ENCODE measurements at regions not wholly inside any gene's neighbourhood (a gene's known extent, or its start where the extent isn't known, plus 50 kb on each side); places are given as distances from the start of the nearest gene placed in this dataset.

GRCh38 chr6:95357380-95358020 lies 219.8 kb upstream of the MANEA start:
- DNase-seq (ENCODE audit: low read depth in 1 of 2, low spot score in 1 of 2), result no peak
- H3K4me3 ChIP-seq (replicated peaks; ENCODE audit: insufficient read depth, low read length), result no peak overlapping the region
- no peak for TF ChIP-seq REST (IDR thresholded peaks at IDR 0.05; ENCODE audit: insufficient replicate concordance, low read depth)
- TF ChIP-seq, protein P1, sequence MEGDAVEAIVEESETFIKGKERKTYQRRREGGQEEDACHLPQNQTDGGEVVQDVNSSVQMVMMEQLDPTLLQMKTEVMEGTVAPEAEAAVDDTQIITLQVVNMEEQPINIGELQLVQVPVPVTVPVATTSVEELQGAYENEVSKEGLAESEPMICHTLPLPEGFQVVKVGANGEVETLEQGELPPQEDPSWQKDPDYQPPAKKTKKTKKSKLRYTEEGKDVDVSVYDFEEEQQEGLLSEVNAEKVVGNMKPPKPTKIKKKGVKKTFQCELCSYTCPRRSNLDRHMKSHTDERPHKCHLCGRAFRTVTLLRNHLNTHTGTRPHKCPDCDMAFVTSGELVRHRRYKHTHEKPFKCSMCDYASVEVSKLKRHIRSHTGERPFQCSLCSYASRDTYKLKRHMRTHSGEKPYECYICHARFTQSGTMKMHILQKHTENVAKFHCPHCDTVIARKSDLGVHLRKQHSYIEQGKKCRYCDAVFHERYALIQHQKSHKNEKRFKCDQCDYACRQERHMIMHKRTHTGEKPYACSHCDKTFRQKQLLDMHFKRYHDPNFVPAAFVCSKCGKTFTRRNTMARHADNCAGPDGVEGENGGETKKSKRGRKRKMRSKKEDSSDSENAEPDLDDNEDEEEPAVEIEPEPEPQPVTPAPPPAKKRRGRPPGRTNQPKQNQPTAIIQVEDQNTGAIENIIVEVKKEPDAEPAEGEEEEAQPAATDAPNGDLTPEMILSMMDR (IDR thresholded peaks at IDR 0.05; ENCODE audit: insufficient read depth, low read length), result no peak
- no peak for TF ChIP-seq GABPA (IDR thresholded peaks at IDR 0.05; ENCODE audit: low read depth)
- no peak for TF ChIP-seq SPI1 (IDR thresholded peaks at IDR 0.05; ENCODE audit: borderline replicate concordance, low read depth)
- no peak for TF ChIP-seq POLR2AphosphoS5 (IDR thresholded peaks at IDR 0.05; ENCODE audit: low read depth)
- no peak overlapping the region for H3K27ac ChIP-seq (replicated peaks)
- no peaks in the 10 kb centered on the region for H3K27me3 ChIP-seq (ENCODE audit: insufficient read depth, poor library complexity, severe bottlenecking)

DNA sequence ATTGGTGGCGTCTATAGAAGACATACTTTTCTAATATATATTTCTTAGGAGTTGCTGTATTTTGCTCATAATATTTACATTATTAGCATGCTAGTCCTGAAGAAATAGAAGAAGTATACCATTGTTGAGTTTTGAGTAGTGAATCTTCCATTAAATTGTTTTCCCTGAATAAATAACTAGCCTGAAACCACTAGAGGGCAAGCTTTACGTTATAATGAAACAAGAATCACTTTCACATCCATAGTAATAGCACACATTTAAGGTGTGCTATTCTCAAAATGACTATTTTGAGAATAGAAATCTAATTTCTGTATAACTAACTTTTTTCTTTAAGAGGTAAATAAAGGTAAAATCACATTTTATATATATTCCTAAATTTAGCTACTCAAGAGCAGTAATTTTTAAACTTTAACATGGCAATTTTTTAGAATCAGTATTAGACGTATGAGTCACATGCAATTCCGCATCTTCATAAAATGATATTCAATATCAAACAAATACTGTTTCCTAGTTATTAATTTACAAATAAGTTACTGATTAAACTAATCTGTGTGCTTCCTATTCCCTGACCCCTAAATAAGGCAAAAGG lies 213.2 kb upstream of the MANEA start:
- H3K4me3 ChIP-seq (replicated peaks; ENCODE audit: insufficient read depth, low read length), result no peak overlapping the region
- DNase-seq (ENCODE audit: low read depth in 1 of 2, low spot score in 1 of 2), result no peak
- no peaks in the 10 kb centered on the region for H3K27me3 ChIP-seq (ENCODE audit: insufficient read depth, poor library complexity, severe bottlenecking)
- TF ChIP-seq SPI1 (IDR thresholded peaks at IDR 0.05; ENCODE audit: borderline replicate concordance, low read depth), result no peak
- TF ChIP-seq, protein P1 (IDR thresholded peaks at IDR 0.05; ENCODE audit: insufficient read depth, low read length), result peak; percentile 26
- no peak overlapping the region for H3K27ac ChIP-seq (replicated peaks)

GRCh38 chr6:95365454-95365853 lies 211.9 kb upstream of the MANEA start:
- Histone ChIP-seq H3K27ac (replicated peaks) (no peak overlapping the region), H3K27me3 (ENCODE audit: insufficient read depth, poor library complexity, severe bottlenecking) (no peaks in the 10 kb centered on the region), H3K4me3 (replicated peaks; ENCODE audit: insufficient read depth, low read length) (no peak overlapping the region)
- no peak for TF ChIP-seq SPI1 (IDR thresholded peaks at IDR 0.05; ENCODE audit: borderline replicate concordance, low read depth)
- TF ChIP-seq, protein P1 (IDR thresholded peaks at IDR 0.05; ENCODE audit: insufficient read depth, low read length), result no peak
- TF ChIP-seq GABPA (IDR thresholded peaks at IDR 0.05; ENCODE audit: low read depth), result no peak
- no peak for TF ChIP-seq REST (IDR thresholded peaks at IDR 0.05; ENCODE audit: insufficient replicate concordance, low read depth)
- TF ChIP-seq POLR2AphosphoS5 (IDR thresholded peaks at IDR 0.05; ENCODE audit: low read depth), result no peak
- no peak for DNase-seq (ENCODE audit: low read depth in 1 of 2, low spot score in 1 of 2)
